Brain microvascular endothelial cell (primary cell): ENCODE measurements at regions not wholly inside any gene's neighbourhood (a gene's known extent, or its start where the extent isn't known, plus 50 kb on each side); places are given as distances from the start of the nearest gene placed in this dataset.

ENCODE experiments used
- DNase-seq: peaks from one replicate; pipeline ENCODE4 v3.0.0-alpha.2; 2020
- H3K27ac ChIP-seq: fragments of 250-450 bp; sonication (Bioruptor Pico); 2 replicates; pipeline ENCODE4 v1.5.1; 2020; ENCODE audit warnings: mild to moderate bottlenecking, moderate library complexity
- H3K27me3 ChIP-seq: fragments of 250-450 bp; sonication (Bioruptor Pico); replicated peaks from 2 replicates; pipeline ENCODE4 v1.5.1; 2020; ENCODE audit warnings: mild to moderate bottlenecking
- H3K36me3 ChIP-seq: fragments of 250-450 bp; sonication (Bioruptor Pico); replicated peaks from 2 replicates; pipeline ENCODE4 v1.5.1; 2020; ENCODE audit warnings: mild to moderate bottlenecking
- H3K4me3 ChIP-seq: 2 replicates; pipeline ENCODE4 v1.5.1; 2011; ENCODE audit warnings: low read depth, mild to moderate bottlenecking, control low read depth, low read length, moderate library complexity
- CTCF ChIP-seq: IDR thresholded peaks from 2 replicates; pipeline ENCODE4 v1.5.1; 2011; ENCODE audit warnings: low read depth, mild to moderate bottlenecking, moderate library complexity, low read length, control low read depth, inconsistent platforms; ENCODE audit errors: missing control alignments
- in situ Hi-C: cut with HindIII; loops from 2 replicates; pipeline ENCODE4 v1.10.0; 2017; ENCODE audit warnings: low sequenced_read_pairs, low pct_ligation_motif_present

- DNase-seq, result no peak
- in situ Hi-C loops, result no loop called here
- no peak for TF ChIP-seq CTCF
- H3K27ac ChIP-seq, result no peak overlapping the region
- no peaks in the 10 kb centered on the region for H3K36me3 ChIP-seq
- no peak overlapping the region for H3K4me3 ChIP-seq
- peaks cover 2% of the 10 kb centered on the region for H3K27me3 ChIP-seq
Observed at GRCh38 chr17:71825687-71826086, 295.1 kb upstream of the SOX9 start.

- in situ Hi-C loops, result no loop called here
- no peak overlapping the region for H3K4me3 ChIP-seq
- peak; percentile 15 for DNase-seq
- TF ChIP-seq CTCF, result no peak
- peaks cover 2% of the 10 kb centered on the region for H3K27me3 ChIP-seq
- no peak overlapping the region for H3K27ac ChIP-seq
- H3K36me3 ChIP-seq, result no peaks in the 10 kb centered on the region
Observed at GRCh38 chr17:71828182-71828596, 292.6 kb upstream of the SOX9 start.

GRCh38 chr17:71830866-71831265 is 290.0 kb upstream of the SOX9 start:
- peak; percentile 35 for TF ChIP-seq CTCF
- Histone ChIP-seq H3K4me3 (no peak overlapping the region), H3K27me3 (peaks cover 2% of the 10 kb centered on the region), H3K36me3 (no peaks in the 10 kb centered on the region), H3K27ac (no peak overlapping the region)
- DNase-seq, result no peak
- in situ Hi-C loops, result no loop called here

GRCh38 chr17:71842986-71843385 is 277.8 kb upstream of the SOX9 start:
- in situ Hi-C loops, result no loop called here

GRCh38 chr17:71845337-71845736 is 275.5 kb upstream of the SOX9 start:
- H3K27ac ChIP-seq, result no peak overlapping the region
- no peak for DNase-seq
- in situ Hi-C loops, result no loop called here
- no peak overlapping the region for H3K4me3 ChIP-seq
- H3K27me3 ChIP-seq, result no peaks in the 10 kb centered on the region
- TF ChIP-seq CTCF, result no peak
- H3K36me3 ChIP-seq, result no peaks in the 10 kb centered on the region

More at GRCh38 chr17:71842986-71843385, 277.8 kb upstream of the SOX9 start:
- no peak for TF ChIP-seq CTCF
- Histone ChIP-seq H3K4me3 (no peak overlapping the region), H3K27me3 (no peaks in the 10 kb centered on the region), H3K27ac (no peak overlapping the region), H3K36me3 (no peaks in the 10 kb centered on the region)
- DNase-seq, result no peak

GRCh38 chr17:71846561-71847110 is 274.2 kb upstream of the SOX9 start:
- no peak overlapping the region for H3K4me3 ChIP-seq
- H3K27me3 ChIP-seq, result no peaks in the 10 kb centered on the region
- no peaks in the 10 kb centered on the region for H3K36me3 ChIP-seq
- DNase-seq, result no peak
- H3K27ac ChIP-seq, result no peak overlapping the region
- no peak for TF ChIP-seq CTCF
- in situ Hi-C loops, result no loop called here
